ENCODE measurements at regions not wholly inside any gene's neighbourhood (a gene's known extent, or its start where the extent isn't known, plus 50 kb on each side); places are given as distances from the start of the nearest gene placed in this dataset.
"Not testable (repeated sequence)": the region's sequence is repeated elsewhere in the genome, so short reads cannot be mapped to it uniquely, and the experiment has no call there.

DNA sequence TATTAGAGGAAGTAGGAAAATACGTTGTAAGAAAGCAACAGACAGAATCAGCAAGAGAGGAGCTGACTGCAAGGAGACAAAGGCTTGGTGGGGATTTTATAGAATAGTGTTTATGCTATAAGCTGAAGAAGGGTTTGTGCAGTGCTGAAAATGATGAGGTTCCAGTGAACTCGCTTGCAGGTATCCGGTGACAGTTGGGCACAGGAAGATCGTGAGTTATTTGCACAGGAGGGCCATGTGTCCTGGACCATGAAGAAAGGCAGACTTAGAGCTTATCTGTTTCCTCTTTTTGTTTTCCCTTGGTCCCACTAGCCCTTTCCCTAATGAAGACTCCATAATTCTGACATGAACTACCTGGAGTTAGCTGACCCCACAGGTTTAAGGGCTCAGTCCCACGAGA, 61.4 kb downstream of the NXNL2 start:
- no peak for DNase-seq (ENCODE audit: low read depth in 1 of 2, low spot score in 1 of 2)

- no peak for DNase-seq (ENCODE audit: low read depth in 1 of 2, low spot score in 1 of 2)
These were observed 70.0 kb downstream of the NXNL2 start for GRCh38 chr9:88604836-88605511.

DNA sequence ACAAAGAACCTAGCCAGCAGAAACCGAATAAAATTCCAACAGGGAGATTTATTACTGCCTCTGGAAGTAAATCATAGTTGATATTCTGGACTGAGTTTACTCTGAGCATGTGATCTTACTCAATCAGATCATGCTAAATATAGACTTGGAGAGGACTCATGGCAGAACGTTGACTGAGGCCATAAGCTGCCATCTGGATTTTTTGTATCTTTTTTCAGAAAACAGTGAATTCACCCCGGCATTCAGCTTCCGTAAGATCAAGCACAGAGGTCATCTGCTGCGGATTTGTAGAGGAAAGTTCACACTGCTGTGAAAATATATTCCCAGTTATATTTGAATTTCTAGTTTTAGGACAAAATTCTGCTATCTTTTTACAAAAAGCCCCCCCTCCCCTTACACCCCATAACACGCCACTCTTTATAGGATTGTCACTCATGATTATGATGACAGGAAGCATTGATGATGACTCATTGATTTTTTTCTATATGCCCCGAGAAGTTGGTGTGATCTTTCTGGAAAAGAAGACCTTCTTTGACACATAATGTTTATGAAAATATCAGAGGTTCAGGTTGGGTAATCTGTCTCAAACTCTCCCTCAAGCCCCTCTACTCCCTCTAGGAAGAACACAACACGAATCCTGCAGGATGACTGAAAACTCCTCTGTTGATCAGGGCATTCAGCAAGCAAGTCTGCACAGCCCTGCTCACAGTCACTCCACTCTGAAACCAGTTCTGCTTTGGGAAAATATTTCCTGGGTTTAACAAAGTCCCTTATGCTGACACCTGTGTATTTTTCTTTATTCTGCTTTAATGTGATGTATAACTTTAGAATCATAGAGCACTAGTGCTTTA, 70.8 kb downstream of the NXNL2 start:
- DNase-seq (ENCODE audit: low read depth in 1 of 2, low spot score in 1 of 2) = no peak

- DNase-seq (ENCODE audit: low read depth in 1 of 2, low spot score in 1 of 2) = no peak
These were observed 79.4 kb downstream of the NXNL2 start for GRCh38 chr9:88614359-88614758.

DNA sequence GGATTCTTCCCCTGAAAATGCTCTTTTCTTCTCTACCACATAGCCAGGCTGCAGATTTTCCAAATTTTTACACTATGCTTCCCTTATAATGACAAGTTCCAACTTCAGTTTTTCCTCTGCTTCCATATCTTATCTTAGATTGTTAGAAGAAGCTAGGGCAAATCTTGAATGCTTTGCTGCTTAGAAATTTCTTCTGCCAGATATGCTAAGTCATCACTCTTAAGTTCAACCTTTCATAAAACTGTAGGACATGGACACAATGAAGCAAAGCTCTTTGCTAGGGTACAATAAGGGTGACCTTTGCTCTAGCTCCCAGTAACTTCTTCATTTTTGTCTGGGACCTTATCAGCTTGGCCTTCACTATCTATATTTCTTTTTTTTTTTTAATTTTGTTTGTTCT, 88.7 kb downstream of the NXNL2 start:
- DNase-seq (ENCODE audit: low read depth in 1 of 2, low spot score in 1 of 2) = no peak

- no peak for DNase-seq (ENCODE audit: low read depth in 1 of 2, low spot score in 1 of 2)
These were observed 93.1 kb downstream of the NXNL2 start for GRCh38 chr9:88628114-88628513.

DNA sequence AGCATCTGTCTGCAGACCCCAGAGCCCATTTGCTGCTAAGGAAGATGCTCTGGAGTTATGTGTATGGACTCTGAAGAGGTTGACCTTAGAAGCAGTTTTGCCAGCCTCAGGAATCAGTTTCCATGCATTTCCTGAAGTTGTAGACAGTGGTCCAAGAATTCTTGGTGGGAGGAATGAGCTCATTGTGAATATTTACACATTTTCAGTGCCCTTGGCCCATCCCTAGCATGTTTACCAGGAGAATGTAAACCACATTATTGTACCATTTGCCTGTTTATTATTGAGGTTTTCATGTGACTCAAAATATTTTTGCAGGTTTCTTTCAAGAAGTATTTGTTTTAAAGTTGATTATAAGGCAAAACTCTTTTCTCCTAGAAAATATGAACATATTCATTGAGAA, 93.8 kb downstream of the NXNL2 start:
- no peak for DNase-seq (ENCODE audit: low read depth in 1 of 2, low spot score in 1 of 2)

GRCh38 chr9:88630574-88630973, 95.6 kb downstream of the NXNL2 start:
- not testable (repeated sequence) for DNase-seq (ENCODE audit: low read depth in 1 of 2, low spot score in 1 of 2)

DNA sequence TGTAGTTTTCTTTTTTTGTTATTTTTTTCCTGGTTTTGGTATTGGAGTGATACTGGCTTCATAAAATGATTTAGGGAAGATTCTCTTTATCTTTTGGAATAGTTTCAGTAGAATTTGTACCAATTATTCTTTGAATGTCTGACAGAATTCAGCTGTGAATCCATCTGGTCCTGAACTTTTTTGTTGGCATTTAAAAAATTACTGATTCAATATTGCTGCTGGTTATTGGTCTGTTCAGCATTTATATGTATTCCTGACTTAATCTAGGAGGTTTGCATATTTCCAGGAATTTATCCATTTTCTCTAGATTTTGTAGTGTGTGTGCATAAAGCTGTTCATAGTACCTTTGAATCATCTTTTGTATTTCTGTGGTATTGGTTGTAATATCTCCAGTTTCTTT, 100.2 kb downstream of the NXNL2 start:
- no peak for DNase-seq (ENCODE audit: low read depth in 1 of 2, low spot score in 1 of 2)

GRCh38 chr9:88641456-88642240, 106.7 kb downstream of the NXNL2 start:
- no peak for DNase-seq (ENCODE audit: low read depth in 1 of 2, low spot score in 1 of 2)

- DNase-seq (ENCODE audit: low read depth in 1 of 2, low spot score in 1 of 2) = no peak
These were observed 107.4 kb downstream of the NXNL2 start for GRCh38 chr9:88642336-88642735.

GRCh38 chr9:88643931-88644330, 109.0 kb downstream of the NXNL2 start:
- no peak for DNase-seq (ENCODE audit: low read depth in 1 of 2, low spot score in 1 of 2)

GRCh38 chr9:88645172-88645878, 110.3 kb downstream of the NXNL2 start:
- DNase-seq (ENCODE audit: low read depth in 1 of 2, low spot score in 1 of 2) = no peak

- DNase-seq (ENCODE audit: low read depth in 1 of 2, low spot score in 1 of 2) = no peak
These were observed 110.9 kb downstream of the NXNL2 start for GRCh38 chr9:88645879-88646199.

GRCh38 chr9:88646539-88647300, 111.7 kb downstream of the NXNL2 start:
- no peak for DNase-seq (ENCODE audit: low read depth in 1 of 2, low spot score in 1 of 2)

GRCh38 chr9:88651682-88652633, 117.0 kb downstream of the NXNL2 start:
- no peak for DNase-seq (ENCODE audit: low read depth in 1 of 2, low spot score in 1 of 2)

DNA sequence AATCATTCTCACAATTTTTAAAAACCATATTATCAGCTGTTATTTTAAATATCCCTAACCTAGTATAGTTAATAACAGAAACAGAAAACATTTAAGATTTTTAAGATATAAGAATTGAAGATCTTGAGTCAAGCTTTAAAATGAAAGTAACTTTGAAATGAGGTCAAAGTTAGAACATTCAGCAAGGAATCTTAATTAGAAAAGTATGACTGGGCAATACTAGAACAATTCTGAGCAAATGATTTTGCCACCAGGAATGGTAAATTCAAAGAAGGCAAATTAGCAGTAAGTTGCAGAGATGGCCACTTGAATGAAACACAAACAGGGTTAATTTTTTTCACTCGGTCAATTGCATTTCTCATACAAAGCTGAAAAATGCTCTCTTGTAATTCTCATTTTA, 117.9 kb downstream of the NXNL2 start:
- DNase-seq (ENCODE audit: low read depth in 1 of 2, low spot score in 1 of 2) = no peak

DNA sequence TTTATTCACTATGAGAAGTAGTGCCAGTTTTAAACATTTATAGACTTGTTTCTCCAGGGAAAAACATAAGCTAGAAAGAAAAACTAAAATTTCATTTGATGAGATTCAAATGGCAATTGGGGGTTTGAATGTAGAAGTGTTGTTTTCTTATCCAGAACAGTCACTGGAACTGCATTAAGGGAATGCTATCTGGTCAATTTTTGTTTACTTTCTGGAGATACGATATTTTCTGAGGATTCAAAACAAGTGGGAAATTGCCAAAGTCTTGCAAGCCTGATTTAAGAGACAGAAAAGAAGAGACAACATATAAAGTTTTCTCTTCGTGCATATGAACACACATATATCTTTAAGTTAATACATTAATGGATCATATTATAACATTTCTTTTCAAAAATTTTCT, 118.4 kb downstream of the NXNL2 start:
- DNase-seq (ENCODE audit: low read depth in 1 of 2, low spot score in 1 of 2) = no peak

DNA sequence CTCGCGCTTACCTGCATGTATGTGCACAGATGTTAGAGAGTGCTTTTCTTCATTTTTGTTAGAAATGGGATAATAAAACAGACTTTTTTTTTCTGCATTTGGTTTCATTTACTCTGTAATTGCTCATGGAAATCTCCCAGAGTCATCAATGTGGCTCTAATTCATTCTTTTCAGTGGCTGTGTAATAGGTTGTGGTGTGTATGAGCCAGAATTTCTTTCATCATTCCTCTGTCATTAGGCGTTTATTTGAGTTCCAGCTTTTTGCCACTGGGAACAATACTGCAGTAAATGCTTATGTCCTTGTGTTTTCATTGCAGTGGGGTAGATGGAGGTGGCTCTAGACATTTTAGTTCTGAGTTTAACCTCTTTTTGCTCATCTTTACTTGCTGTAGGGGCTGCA, 118.9 kb downstream of the NXNL2 start:
- DNase-seq (ENCODE audit: low read depth in 1 of 2, low spot score in 1 of 2) = no peak

DNA sequence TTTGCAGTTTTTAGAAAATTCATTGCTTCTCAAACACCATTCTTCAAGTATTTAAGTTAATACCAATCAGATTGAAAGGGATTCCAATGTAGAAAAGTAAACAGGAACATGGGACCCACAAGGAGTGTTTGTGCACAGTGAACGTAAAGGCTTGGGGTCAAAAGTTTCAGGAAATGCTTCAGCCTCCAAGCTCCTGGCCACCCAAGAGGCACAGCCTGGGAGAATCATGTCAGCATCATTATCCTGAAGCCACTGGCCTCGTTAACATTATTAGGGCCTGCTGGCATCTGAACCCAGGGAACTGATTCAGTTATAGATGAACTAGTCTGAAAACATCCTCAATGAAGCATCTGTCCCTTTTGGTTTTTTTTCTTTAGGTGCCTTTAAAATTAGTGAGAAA, 122.9 kb downstream of the NXNL2 start:
- DNase-seq (ENCODE audit: low read depth in 1 of 2, low spot score in 1 of 2) = no peak

All from activated CD4-positive, alpha-beta T cell treated with anti-CD3 and anti-CD28 coated beads, Interleukin-2, amount 50 U/mL, for 24 hours (primary cell).